H9 (cell line): ENCODE measurements at regions not wholly inside any gene's neighbourhood (a gene's known extent, or its start where the extent isn't known, plus 50 kb on each side); places are given as distances from the start of the nearest gene placed in this dataset. TPM values are rescaled to one million over a fixed set of nuclear protein-coding genes. Genes with fewer than 3 reads are reported as not detected.
"Not testable (repeated sequence)": the region's sequence is repeated elsewhere in the genome, so short reads cannot be mapped to it uniquely, and the experiment has no call there.

Experiments
- DNase-seq: peaks from one replicate; pipeline ENCODE4 v3.0.0-alpha.2; 2017
- H2AFZ ChIP-seq: one replicate; pipeline ENCODE4 v1.6.1; 2013; ENCODE audit warnings: mild to moderate bottlenecking, low read length, control low read depth, moderate library complexity
- H2AK5ac ChIP-seq: 2 replicates; pipeline ENCODE4 v1.6.1; 2013; ENCODE audit warnings: low read length, control low read depth, mixed read lengths; ENCODE audit not compliant: insufficient read length
- H2BK120ac ChIP-seq: one replicate; pipeline ENCODE4 v1.6.1; 2013; ENCODE audit warnings: low read depth, mild to moderate bottlenecking, low read length, control low read depth, inconsistent platforms; ENCODE audit not compliant: poor library complexity, severe bottlenecking
- H2BK12ac ChIP-seq: 2 replicates; pipeline ENCODE4 v1.6.1; 2013; ENCODE audit warnings: low read length, control low read depth, mixed read lengths, low read depth; ENCODE audit not compliant: insufficient read length
- H2BK15ac ChIP-seq: 2 replicates; pipeline ENCODE4 v1.6.1; 2013; ENCODE audit warnings: low read depth, low read length, control low read depth
- H2BK20ac ChIP-seq: one replicate; pipeline ENCODE4 v1.6.1; 2013; ENCODE audit warnings: low read depth, mild to moderate bottlenecking, low read length, control low read depth, inconsistent platforms; ENCODE audit not compliant: poor library complexity, severe bottlenecking
- H2BK5ac ChIP-seq: 2 replicates; pipeline ENCODE4 v1.6.1; 2013; ENCODE audit warnings: low read length, control low read depth, mixed read lengths; ENCODE audit not compliant: insufficient read length
- H3K14ac ChIP-seq: 2 replicates; pipeline ENCODE4 v1.6.1; 2013; ENCODE audit warnings: low read length, control low read depth; ENCODE audit not compliant: insufficient read depth
- H3K18ac ChIP-seq: 2 replicates; pipeline ENCODE4 v1.6.1; 2013; ENCODE audit warnings: low read depth, mild to moderate bottlenecking, mixed read lengths, low read length, control low read depth; ENCODE audit not compliant: insufficient read length
- H3K23ac ChIP-seq: 2 replicates; pipeline ENCODE4 v1.6.1; 2013; ENCODE audit warnings: low read length, control low read depth, mixed read lengths, low read depth; ENCODE audit not compliant: insufficient read length
- H3K23me2 ChIP-seq: 2 replicates; pipeline ENCODE4 v1.6.1; 2013; ENCODE audit warnings: low read depth, mild to moderate bottlenecking, mixed read lengths, low read length, control low read depth; ENCODE audit not compliant: insufficient read length, poor library complexity, severe bottlenecking
- H3K27ac ChIP-seq: 2 replicates; pipeline ENCODE4 v1.5.1; 2013; ENCODE audit warnings: low read length, control low read depth, mixed read lengths, low read depth; ENCODE audit not compliant: insufficient read length
- H3K27me3 ChIP-seq: 2 replicates; pipeline ENCODE4 v1.6.1; 2013; ENCODE audit warnings: low read length, control low read depth, inconsistent platforms; ENCODE audit not compliant: insufficient read depth
- H3K4ac ChIP-seq: 2 replicates; pipeline ENCODE4 v1.6.1; 2013; ENCODE audit warnings: low read depth, mild to moderate bottlenecking, control low read depth, inconsistent platforms, low read length, moderate library complexity
- H3K4me1 ChIP-seq: 2 replicates; pipeline ENCODE4 v1.6.1; 2013; ENCODE audit warnings: low read length, control low read depth, inconsistent platforms; ENCODE audit not compliant: insufficient read depth
- H3K4me2 ChIP-seq: 2 replicates; pipeline ENCODE4 v1.6.1; 2013; ENCODE audit warnings: low read length, control low read depth, mixed read lengths; ENCODE audit not compliant: insufficient read length, insufficient read depth
- H3K56ac ChIP-seq: 2 replicates; pipeline ENCODE4 v1.6.1; 2013; ENCODE audit warnings: low read depth, mild to moderate bottlenecking, mixed read lengths, low read length, control low read depth; ENCODE audit not compliant: insufficient read length
- H3K79me1 ChIP-seq: 2 replicates; pipeline ENCODE4 v1.6.1; 2013; ENCODE audit warnings: low read depth, mild to moderate bottlenecking, moderate library complexity, low read length, control low read depth, inconsistent platforms; ENCODE audit not compliant: insufficient read depth, poor library complexity, severe bottlenecking
- H3K79me2 ChIP-seq: 2 replicates; pipeline ENCODE4 v1.6.1; 2013; ENCODE audit warnings: low read length, control low read depth, inconsistent platforms; ENCODE audit not compliant: insufficient read depth
- H3K9ac ChIP-seq: 2 replicates; pipeline ENCODE4 v1.6.1; 2013; ENCODE audit warnings: low read length, control low read depth, mixed read lengths; ENCODE audit not compliant: insufficient read length; ENCODE audit errors: extremely low read depth
- H3K9me3 ChIP-seq: one replicate; pipeline ENCODE4 v1.6.1; 2013; ENCODE audit warnings: low read depth, low read length, inconsistent platforms; ENCODE audit not compliant: control insufficient read depth
- H3T11ph ChIP-seq: one replicate; pipeline ENCODE4 v1.6.1; 2013; ENCODE audit warnings: mild to moderate bottlenecking, low read length, control low read depth, inconsistent platforms
- H4K20me1 ChIP-seq: one replicate; pipeline ENCODE4 v1.6.1; 2013; ENCODE audit not compliant: control insufficient read depth, insufficient read length, insufficient read depth
- H4K5ac ChIP-seq: 2 replicates; pipeline ENCODE4 v1.6.1; 2013; ENCODE audit warnings: low read depth, mild to moderate bottlenecking, mixed read lengths, low read length, control low read depth; ENCODE audit not compliant: insufficient read length
- H4K8ac ChIP-seq: replicated peaks from 2 replicates; pipeline ENCODE4 v1.6.1; 2013; ENCODE audit warnings: low read length, control low read depth, mixed read lengths, low read depth; ENCODE audit not compliant: insufficient read length
- H4K91ac ChIP-seq: 2 replicates; pipeline ENCODE4 v1.6.1; 2013; ENCODE audit warnings: low read depth, mild to moderate bottlenecking, moderate library complexity, mixed read lengths, low read length, control low read depth; ENCODE audit not compliant: insufficient read length
- H3K27ac Mint-ChIP-seq, 3 experiments: 2 replicates in 2 of 3; 3 replicates in 1 of 3; pipeline ENCODE4 v1.8.0; 2020 to 2021; ENCODE audit warnings: mixed read lengths in 3 of 3, mild to moderate bottlenecking in 1 of 3, moderate library complexity in 1 of 3
- H3K27me3 Mint-ChIP-seq: 2 replicates; pipeline ENCODE4 v1.8.0; 2021; ENCODE audit warnings: low read depth, mild to moderate bottlenecking, moderate library complexity, mixed read lengths
- H3K36me3 Mint-ChIP-seq, 3 experiments: 2 replicates in 2 of 3; 3 replicates in 1 of 3; pipeline ENCODE4 v1.8.0; 2020 to 2021; ENCODE audit warnings: low read depth in 3 of 3, mixed read lengths in 3 of 3; ENCODE audit not compliant: insufficient read depth in 1 of 3
- H3K4me1 Mint-ChIP-seq, 2 experiments: 2 replicates each; pipeline ENCODE4 v1.8.0; 2020; ENCODE audit warnings: mixed read lengths in 2 of 2
- H3K4me3 Mint-ChIP-seq, 2 experiments: 2 replicates in 1 of 2; 3 replicates in 1 of 2; pipeline ENCODE4 v1.8.0; 2020 to 2021; ENCODE audit warnings: mild to moderate bottlenecking in 2 of 2, mixed read lengths in 2 of 2, moderate library complexity in 1 of 2
- H3K9me3 Mint-ChIP-seq, 2 experiments: 2 replicates in 1 of 2; 3 replicates in 1 of 2; pipeline ENCODE4 v1.8.0; 2020; ENCODE audit warnings: mild to moderate bottlenecking in 2 of 2, mixed read lengths in 2 of 2, moderate library complexity in 1 of 2
- WGBS: extraction: QIAGEN DNeasy Blood & Tissue Kit; methylation state at CpG from one replicate; pipeline ENCODE4 v1.1.7; 2013; ENCODE audit warnings: missing lambda C conversion rate, low lambda C conversion rate, mixed read lengths; ENCODE audit not compliant: insufficient read length; ENCODE audit errors: extremely low coverage; 5-methylcytosine and 5-hydroxymethylcytosine counted together
- microRNA-seq: library from miRNA; unstranded; fragments of <30 nt; microRNA quantifications from one replicate; pipeline ENCODE4, GENCODE V29; 2020; ENCODE audit warnings: borderline microRNAs expressed

- not testable (repeated sequence) for H2AFZ ChIP-seq, H3K27ac ChIP-seq, H3K9me3 ChIP-seq, H3K9ac ChIP-seq, H2BK15ac ChIP-seq, H4K20me1 ChIP-seq, H2BK5ac ChIP-seq, H3T11ph ChIP-seq, H2BK20ac ChIP-seq, H4K5ac ChIP-seq, H3K27me3 ChIP-seq, H3K4me1 ChIP-seq, H3K4me1 Mint-ChIP-seq, DNase-seq, H3K14ac ChIP-seq, H3K4me3 Mint-ChIP-seq, H4K8ac ChIP-seq, H3K23me2 ChIP-seq, H2AK5ac ChIP-seq, H3K4me2 ChIP-seq, H3K56ac ChIP-seq, H2BK120ac ChIP-seq, H3K27me3 Mint-ChIP-seq, H3K79me2 ChIP-seq, H3K23ac ChIP-seq, H3K18ac ChIP-seq, H3K4ac ChIP-seq, H3K79me1 ChIP-seq, H4K91ac ChIP-seq, H2BK12ac ChIP-seq
- WGBS, result no CpG with 5 or more reads among the region's 15 CpGs
- peaks cover 47 to 82% (median 68%) of the 10 kb centered on the region in 3 experiments for H3K36me3 Mint-ChIP-seq
- peak overlapping the region; percentile 3 to 80 (median 40); a peak in 3 of 7 replicates for H3K27ac Mint-ChIP-seq
- peaks cover 22 to 25% of the 10 kb centered on the region in 2 experiments for H3K9me3 Mint-ChIP-seq
These were observed 49.7 kb upstream of the LPCAT1 start for GRCh38 chr5:1573217-1574022.

Small RNA genes lying in the stretch of these regions (microRNA-seq; reads per million reads assigned to microRNA genes)
- gene MIR4277, result not detected
